GM18498 (cell line): ENCODE measurements at regions not wholly inside any gene's neighbourhood (a gene's known extent, or its start where the extent isn't known, plus 50 kb on each side); places are given as distances from the start of the nearest gene placed in this dataset.

Source experiments
- ATAC-seq: cut with Tn5 transposase; IDR thresholded peaks from one replicate; pipeline ENCODE4 v1.9.1; 2021; ENCODE audit warnings: mild to moderate bottlenecking, moderate library complexity; ENCODE audit not compliant: unreplicated experiment

DNA sequence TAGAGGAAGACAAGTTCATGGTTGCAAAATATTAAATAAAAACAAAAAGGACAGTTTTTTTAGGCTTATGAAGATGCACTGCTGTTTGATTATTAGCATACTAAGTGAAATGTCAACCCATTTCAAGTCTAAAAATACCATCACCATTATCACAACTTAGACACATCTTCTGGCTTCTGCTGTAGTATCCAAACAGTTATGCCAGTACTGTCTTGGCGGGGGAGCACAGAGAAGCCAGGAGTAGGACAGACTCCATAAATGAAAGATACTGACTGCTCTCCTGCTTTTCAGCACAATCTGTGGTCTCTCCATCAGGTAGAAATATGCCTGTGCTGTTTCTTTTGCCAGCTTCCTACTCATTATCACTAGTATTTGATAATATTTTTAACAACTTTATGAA, 179.2 kb upstream of the DSEL start:
- no peak for ATAC-seq

- no peak for ATAC-seq
These were observed 178.3 kb upstream of the DSEL start for GRCh38 chr18:67694787-67695186.

DNA sequence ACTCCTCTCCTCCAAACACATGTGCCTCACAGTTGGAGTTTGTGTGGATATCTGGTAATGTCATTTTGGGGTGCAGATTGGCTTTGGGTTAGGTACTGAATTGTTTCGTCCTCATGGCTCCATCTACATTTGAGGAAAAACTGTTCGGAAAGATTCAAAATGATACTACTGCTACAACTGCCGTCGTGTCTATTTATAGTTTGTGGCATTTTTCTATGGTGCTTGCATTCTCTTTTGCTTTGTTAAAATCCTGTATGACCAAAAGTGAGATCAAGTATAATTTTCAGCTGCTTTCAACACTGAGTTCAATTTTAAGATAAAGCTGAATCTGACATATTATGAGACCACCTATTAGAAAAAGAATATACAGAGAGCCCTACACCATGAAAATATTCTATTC, 176.3 kb upstream of the DSEL start:
- ATAC-seq = no peak

DNA sequence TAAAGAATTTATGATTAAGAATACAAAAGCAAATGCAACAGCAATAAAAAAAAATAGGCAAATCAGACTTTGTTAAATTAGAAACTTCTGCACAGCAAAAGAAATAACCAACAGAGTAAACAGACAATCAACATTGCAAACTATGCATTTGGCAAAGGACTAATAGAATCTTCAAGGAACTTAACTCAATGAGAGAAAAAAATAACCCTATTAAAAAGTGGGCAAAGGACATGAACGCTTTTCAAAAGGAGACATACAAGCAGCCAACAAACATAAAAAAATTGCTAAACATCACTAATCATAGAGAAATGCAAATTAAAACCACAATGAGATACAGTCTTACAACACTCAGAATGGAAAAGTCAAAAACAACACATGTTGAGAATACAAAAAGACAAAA, 166.0 kb upstream of the DSEL start:
- ATAC-seq = no peak

GRCh38 chr18:67677489-67677888, 161.0 kb upstream of the DSEL start:
- ATAC-seq = no peak

DNA sequence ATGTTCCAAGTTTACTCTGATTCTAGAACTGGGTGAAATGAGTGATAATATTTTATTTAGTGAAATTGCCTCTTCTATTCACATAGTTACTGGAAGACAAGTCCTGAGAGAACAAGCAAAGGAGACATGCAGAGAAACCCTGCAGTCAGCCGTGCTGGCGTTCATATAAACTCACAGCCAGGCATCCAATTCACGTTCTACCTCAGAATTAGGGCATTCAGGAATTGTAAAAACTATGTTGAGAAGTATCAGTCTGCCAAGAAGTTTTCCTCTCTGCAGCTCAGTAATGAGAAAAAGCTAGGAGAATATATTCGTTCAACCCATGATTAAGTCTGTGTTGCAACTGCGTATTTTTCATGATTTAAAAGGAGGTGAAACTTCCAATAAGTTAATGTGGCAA, 156.2 kb upstream of the DSEL start:
- no peak for ATAC-seq

DNA sequence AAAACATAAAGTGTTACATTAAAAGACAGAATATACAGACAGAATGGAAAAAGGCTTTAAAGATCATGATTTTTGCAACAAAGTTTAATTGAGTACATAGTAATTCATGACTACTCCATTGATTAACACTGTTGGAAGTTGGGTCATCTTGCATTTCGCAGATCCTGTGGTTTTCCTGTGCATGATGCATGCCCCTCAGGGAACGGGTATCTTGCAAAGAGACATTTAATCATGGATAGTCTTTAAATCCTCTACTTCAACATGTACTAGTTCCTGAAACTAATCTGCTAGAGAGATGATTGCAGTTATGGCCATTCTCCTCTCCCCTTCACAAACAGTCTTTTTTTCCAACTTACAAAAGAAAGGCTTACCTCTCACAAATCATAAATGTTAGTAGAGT, 155.6 kb upstream of the DSEL start:
- no peak for ATAC-seq

GRCh38 chr18:67670024-67670543, 153.6 kb upstream of the DSEL start:
- ATAC-seq = no peak

DNA sequence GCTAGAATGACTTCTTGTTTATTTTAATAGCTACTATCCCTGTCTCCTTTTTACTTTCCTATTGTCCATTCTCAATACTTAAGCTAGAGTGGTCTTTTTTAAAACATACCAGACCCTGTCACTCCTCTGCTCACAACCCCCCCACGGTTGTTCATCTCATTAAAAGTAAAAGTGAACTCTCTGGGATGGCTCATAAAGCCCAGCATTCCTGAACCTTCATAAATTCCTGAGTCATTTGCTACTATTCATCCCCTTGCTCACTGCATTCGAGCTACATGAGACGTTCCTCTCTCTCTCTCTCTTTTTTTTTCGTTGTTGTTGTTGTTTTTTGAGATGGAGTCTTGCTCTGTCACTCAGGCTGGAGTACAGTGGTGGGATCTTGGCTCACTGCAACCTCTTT, 148.7 kb upstream of the DSEL start:
- no peak for ATAC-seq

- ATAC-seq = no peak
These were observed 146.5 kb upstream of the DSEL start for GRCh38 chr18:67662996-67663395.

- no peak for ATAC-seq
These were observed 145.0 kb upstream of the DSEL start for GRCh38 chr18:67661555-67661954.

DNA sequence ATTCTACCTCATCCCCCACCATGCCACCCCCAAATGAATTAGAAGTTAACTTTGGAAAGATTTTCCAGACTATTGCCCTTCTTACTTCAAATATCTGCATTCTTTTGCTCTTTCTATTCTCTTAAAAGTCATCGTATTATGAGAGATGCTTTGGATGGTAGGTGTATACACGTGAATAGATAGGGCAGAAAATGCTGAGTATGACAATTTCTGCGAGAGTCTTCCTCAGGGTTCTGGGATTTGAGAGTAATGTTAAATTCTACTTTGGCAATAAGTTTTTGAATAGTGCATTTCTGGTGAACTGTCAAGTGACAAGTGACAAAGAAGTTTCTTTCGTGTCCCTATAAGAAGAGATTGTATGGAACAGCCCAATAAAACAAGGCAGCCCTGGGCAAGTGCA, 137.6 kb upstream of the DSEL start:
- ATAC-seq = no peak

DNA sequence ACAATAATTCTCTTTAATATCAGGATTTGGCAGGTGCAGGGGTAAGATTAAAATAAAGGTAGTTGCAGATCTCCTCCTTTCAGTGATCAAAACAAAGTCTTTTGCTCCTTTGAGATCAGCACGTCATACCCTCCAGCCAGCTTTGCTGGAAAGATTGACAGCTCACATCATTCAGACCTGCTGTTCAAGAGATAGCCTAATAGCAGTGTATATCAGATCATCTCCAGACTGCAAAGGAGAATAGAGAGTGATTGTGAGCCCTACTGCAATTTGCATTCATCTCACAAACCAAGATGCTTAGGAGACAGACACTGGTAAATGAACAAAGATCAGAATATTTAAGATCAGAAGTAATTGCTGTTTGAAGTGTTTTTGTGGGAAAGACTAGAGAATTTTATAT, 135.8 kb upstream of the DSEL start:
- no peak for ATAC-seq

DNA sequence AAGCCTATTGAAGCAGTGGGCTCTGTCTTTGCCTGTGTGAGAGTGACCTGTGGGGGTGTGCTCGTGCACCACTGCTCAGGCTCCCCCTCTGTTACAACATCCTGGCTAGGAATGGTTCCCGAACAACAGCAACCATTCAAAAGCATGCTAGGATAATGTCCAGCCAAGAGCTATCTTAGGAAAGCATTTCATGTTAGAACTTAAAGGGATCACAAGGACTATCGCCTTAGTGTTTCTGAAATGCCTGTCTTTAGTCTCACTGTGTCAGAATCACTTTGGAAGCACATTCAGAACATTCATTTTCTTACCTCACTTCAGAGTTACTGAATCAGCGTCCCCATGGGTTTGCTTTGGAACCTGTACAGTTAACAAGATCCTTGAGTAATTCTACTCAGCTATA, 134.9 kb upstream of the DSEL start:
- no peak for ATAC-seq

DNA sequence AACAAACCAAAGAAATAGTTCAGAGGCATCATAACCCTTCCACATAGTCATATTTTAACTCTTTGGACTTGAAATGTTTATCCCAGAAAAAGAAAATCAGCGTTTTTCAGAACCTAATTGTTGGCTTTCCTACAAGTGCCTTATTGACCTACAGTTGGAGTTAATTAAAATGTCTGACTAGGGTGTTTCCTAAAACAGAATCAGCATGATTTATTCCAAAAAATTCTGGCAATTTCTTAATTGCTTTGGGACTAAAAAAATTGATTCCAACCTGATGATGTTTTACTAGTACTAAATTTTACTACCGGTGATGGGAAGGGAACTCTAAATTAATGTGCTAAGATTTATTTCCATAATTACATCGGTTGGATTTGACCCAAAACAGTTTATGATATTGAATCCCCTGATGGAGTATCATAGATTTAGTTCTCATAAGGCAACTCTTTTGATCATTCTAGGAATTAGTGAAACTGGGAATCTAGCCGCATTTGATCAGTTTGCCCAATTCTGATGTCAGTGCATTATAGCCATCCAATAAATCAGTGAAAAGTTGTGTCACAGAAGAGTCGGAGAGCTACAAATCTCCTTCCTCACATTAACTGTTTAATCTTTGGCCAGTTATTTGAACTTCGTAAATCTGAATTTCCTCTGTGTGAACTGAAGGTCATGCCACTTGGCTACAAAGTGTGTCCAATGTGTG, 134.3 kb upstream of the DSEL start:
- ATAC-seq = no peak

DNA sequence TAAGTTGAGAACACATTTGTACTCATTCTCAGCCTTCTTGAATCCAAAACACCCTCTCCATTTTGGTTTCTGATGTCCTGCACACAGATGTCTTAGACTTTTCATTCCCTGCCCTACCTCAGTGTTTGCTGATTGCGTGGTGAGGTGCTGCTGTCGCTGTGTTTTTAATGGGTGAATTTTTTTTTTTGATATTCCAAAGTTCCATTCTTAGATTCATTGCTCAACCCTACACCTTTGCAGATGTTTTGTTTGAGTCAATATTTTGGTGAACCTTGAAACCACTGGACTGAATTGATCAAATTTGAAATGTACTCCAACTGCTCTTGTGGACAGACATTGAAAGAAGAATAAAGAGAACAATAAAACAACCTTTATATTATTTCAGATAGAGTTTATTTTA, 130.4 kb upstream of the DSEL start:
- no peak for ATAC-seq

DNA sequence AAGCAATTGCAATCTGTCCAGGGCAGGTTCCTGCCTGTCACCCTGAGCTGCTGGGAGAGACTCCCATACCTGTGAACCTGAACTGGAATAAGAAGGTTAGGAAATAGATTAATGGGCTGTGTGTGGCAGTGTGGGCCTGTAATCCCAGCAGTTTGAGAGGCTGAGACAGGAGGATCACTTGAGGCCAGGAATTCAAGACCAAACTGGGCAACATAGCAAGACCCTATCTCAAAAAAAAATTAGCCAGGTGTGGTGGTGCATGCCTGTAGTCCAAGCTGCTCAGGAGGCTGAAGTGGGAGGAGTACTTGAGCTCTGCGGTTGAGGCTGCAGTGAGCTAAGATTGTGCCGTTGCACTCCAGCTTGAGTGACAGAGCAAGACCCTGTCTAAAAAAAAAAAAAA, 127.7 kb upstream of the DSEL start:
- no peak for ATAC-seq

DNA sequence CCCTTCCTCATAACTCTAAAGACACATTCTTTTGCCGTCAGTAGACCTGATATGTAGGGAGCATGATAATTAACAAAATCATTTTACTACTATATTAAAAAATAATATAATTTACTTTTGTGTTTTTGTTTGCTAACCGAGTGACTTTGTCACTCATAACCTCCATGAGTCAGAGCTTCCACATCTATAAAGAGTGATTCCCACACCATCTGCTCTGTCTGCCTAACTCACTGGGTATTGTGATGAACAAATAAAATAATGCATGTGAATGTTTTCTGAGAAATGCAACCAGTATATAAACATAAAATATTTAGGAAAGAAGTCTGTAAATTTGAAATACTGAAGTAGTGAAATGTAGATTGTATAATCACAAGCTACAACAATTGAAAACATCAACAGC, 123.4 kb upstream of the DSEL start:
- no peak for ATAC-seq

- no peak for ATAC-seq
These were observed 120.3 kb upstream of the DSEL start for GRCh38 chr18:67636597-67637385.

DNA sequence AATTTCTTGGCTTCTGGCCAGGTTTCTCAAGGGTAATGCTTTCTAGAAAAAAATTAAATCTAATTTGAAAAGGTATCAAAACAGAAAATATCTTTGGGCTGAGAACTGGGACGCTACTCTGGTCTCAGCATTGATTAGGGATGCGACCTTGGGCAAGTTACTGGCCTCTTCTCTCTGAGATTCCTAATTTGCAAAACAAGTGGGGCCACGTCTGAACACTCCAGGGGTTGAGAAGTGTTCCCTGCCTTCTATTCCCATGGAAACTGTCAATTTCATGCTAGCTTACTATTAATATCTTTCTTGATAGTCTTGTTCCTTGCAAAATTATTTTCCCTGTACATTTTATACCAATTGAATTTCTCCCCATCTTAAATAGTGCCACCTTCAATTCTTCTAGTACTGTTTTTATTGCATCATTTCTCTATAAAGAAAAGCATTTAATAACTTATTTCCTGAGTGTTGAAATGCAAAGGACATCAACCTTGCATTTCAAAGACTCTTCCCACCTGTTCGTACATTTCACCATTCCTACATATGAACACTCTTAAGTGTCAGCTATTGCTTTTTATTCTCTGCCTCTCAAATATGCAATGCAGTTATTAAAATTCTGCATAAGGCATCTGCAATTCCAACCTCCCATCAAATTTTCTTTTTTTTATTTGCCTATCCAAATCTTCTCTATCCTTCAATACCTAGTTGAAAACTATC, 118.3 kb upstream of the DSEL start:
- ATAC-seq = no peak

- ATAC-seq = no peak
These were observed 117.4 kb upstream of the DSEL start for GRCh38 chr18:67633939-67634338.

DNA sequence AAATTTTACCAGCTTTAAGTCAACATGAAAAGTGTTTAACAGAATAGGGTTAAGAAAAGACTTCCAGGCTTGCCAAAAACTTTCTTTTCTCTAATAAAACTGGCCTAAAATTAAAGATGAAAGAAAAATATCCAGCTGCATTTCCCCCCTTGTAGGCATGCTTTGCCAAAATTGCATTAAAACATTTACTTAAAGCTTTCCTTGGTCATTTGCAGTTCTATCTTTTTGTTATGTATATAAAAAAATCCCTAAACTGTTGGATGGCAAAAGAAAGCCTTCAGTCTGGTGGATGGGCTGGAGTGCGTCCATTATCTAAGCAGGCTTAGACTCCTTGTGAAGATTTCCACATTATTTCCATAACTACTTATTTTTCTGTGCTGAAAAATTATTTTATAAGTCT, 105.4 kb upstream of the DSEL start:
- no peak for ATAC-seq
